ENCODE measurements at regions not wholly inside any gene's neighbourhood (a gene's known extent, or its start where the extent isn't known, plus 50 kb on each side); places are given as distances from the start of the nearest gene placed in this dataset.
"Not testable (repeated sequence)": the region's sequence is repeated elsewhere in the genome, so short reads cannot be mapped to it uniquely, and the experiment has no call there.

GRCh38 chr17:27206447-27206846 is 87.5 kb upstream of the WSB1 start:
- H3K27me3 ChIP-seq (ENCODE audit: control insufficient read depth, insufficient read depth, low read length) = no peaks in the 10 kb centered on the region
- no peaks in the 10 kb centered on the region for H3K4me1 ChIP-seq (ENCODE audit: control insufficient read depth, insufficient read depth, low read length)
- no peak overlapping the region for H3K9ac ChIP-seq (ENCODE audit: low read length)
- no peak overlapping the region for H3K27ac ChIP-seq (ENCODE audit: low read depth, low read length)
- H3K4me3 ChIP-seq (ENCODE audit: low read length) = no peak overlapping the region
- H3K36me3 ChIP-seq (ENCODE audit: control insufficient read depth, insufficient read depth, low read length) = no peaks in the 10 kb centered on the region

- no peak overlapping the region for H3K4me3 ChIP-seq (ENCODE audit: low read length)
- no peaks in the 10 kb centered on the region for H3K36me3 ChIP-seq (ENCODE audit: control insufficient read depth, insufficient read depth, low read length)
- H3K27me3 ChIP-seq (ENCODE audit: control insufficient read depth, insufficient read depth, low read length) = no peaks in the 10 kb centered on the region
- no peak overlapping the region for H3K27ac ChIP-seq (ENCODE audit: low read depth, low read length)
- H3K4me1 ChIP-seq (ENCODE audit: control insufficient read depth, insufficient read depth, low read length) = no peaks in the 10 kb centered on the region
- no peak overlapping the region for H3K9ac ChIP-seq (ENCODE audit: low read length)
Observed at GRCh38 chr17:27207073-27207513, 86.8 kb upstream of the WSB1 start.

- H3K36me3 ChIP-seq (ENCODE audit: control insufficient read depth, insufficient read depth, low read length); H3K4me1 ChIP-seq (ENCODE audit: control insufficient read depth, insufficient read depth, low read length): not testable (repeated sequence)
Observed at GRCh38 chr17:27208370-27208769, 85.5 kb upstream of the WSB1 start.

GRCh38 chr17:27209316-27209715 is 84.6 kb upstream of the WSB1 start:
- Histone ChIP-seq H3K27ac (ENCODE audit: low read depth, low read length) (no peak overlapping the region), H3K4me1 (ENCODE audit: control insufficient read depth, insufficient read depth, low read length) (no peaks in the 10 kb centered on the region), H3K4me3 (ENCODE audit: low read length) (no peak overlapping the region), H3K27me3 (ENCODE audit: control insufficient read depth, insufficient read depth, low read length) (no peaks in the 10 kb centered on the region), H3K9ac (ENCODE audit: low read length) (no peak overlapping the region), H3K36me3 (ENCODE audit: control insufficient read depth, insufficient read depth, low read length) (no peaks in the 10 kb centered on the region)

More at GRCh38 chr17:27208370-27208769, 85.5 kb upstream of the WSB1 start:
- H3K4me3 ChIP-seq (ENCODE audit: low read length); H3K27me3 ChIP-seq (ENCODE audit: control insufficient read depth, insufficient read depth, low read length); H3K9ac ChIP-seq (ENCODE audit: low read length); H3K27ac ChIP-seq (ENCODE audit: low read depth, low read length): not testable (repeated sequence)

- not testable (repeated sequence) for H3K27me3 ChIP-seq (ENCODE audit: control insufficient read depth, insufficient read depth, low read length); H3K27ac ChIP-seq (ENCODE audit: low read depth, low read length); H3K36me3 ChIP-seq (ENCODE audit: control insufficient read depth, insufficient read depth, low read length); H3K9ac ChIP-seq (ENCODE audit: low read length); H3K4me3 ChIP-seq (ENCODE audit: low read length); H3K4me1 ChIP-seq (ENCODE audit: control insufficient read depth, insufficient read depth, low read length)
Observed at GRCh38 chr17:27210809-27211208, 83.1 kb upstream of the WSB1 start.

GRCh38 chr17:27216836-27217235 is 77.1 kb upstream of the WSB1 start:
- H3K4me3 ChIP-seq (ENCODE audit: low read length) = no peak overlapping the region
- no peak overlapping the region for H3K9ac ChIP-seq (ENCODE audit: low read length)
- no peak overlapping the region for H3K27ac ChIP-seq (ENCODE audit: low read depth, low read length)
- no peaks in the 10 kb centered on the region for H3K36me3 ChIP-seq (ENCODE audit: control insufficient read depth, insufficient read depth, low read length)
- no peaks in the 10 kb centered on the region for H3K4me1 ChIP-seq (ENCODE audit: control insufficient read depth, insufficient read depth, low read length)
- H3K27me3 ChIP-seq (ENCODE audit: control insufficient read depth, insufficient read depth, low read length) = no peaks in the 10 kb centered on the region

- no peak overlapping the region for H3K4me3 ChIP-seq (ENCODE audit: low read length)
- H3K9ac ChIP-seq (ENCODE audit: low read length) = no peak overlapping the region
- no peaks in the 10 kb centered on the region for H3K27me3 ChIP-seq (ENCODE audit: control insufficient read depth, insufficient read depth, low read length)
- no peaks in the 10 kb centered on the region for H3K4me1 ChIP-seq (ENCODE audit: control insufficient read depth, insufficient read depth, low read length)
- H3K27ac ChIP-seq (ENCODE audit: low read depth, low read length) = no peak overlapping the region
- H3K36me3 ChIP-seq (ENCODE audit: control insufficient read depth, insufficient read depth, low read length) = no peaks in the 10 kb centered on the region
Observed at GRCh38 chr17:27217631-27218030, 76.3 kb upstream of the WSB1 start.

GRCh38 chr17:27218041-27218440 is 75.9 kb upstream of the WSB1 start:
- H3K9ac ChIP-seq (ENCODE audit: low read length) = no peak overlapping the region
- no peaks in the 10 kb centered on the region for H3K27me3 ChIP-seq (ENCODE audit: control insufficient read depth, insufficient read depth, low read length)
- H3K4me1 ChIP-seq (ENCODE audit: control insufficient read depth, insufficient read depth, low read length) = no peaks in the 10 kb centered on the region
- H3K36me3 ChIP-seq (ENCODE audit: control insufficient read depth, insufficient read depth, low read length) = no peaks in the 10 kb centered on the region
- no peak overlapping the region for H3K4me3 ChIP-seq (ENCODE audit: low read length)
- no peak overlapping the region for H3K27ac ChIP-seq (ENCODE audit: low read depth, low read length)

GRCh38 chr17:27218719-27219488 is 75.0 kb upstream of the WSB1 start:
- Histone ChIP-seq H3K9ac (ENCODE audit: low read length) (no peak overlapping the region), H3K27ac (ENCODE audit: low read depth, low read length) (no peak overlapping the region), H3K27me3 (ENCODE audit: control insufficient read depth, insufficient read depth, low read length) (no peaks in the 10 kb centered on the region), H3K4me3 (ENCODE audit: low read length) (no peak overlapping the region), H3K36me3 (ENCODE audit: control insufficient read depth, insufficient read depth, low read length) (no peaks in the 10 kb centered on the region), H3K4me1 (ENCODE audit: control insufficient read depth, insufficient read depth, low read length) (no peaks in the 10 kb centered on the region)

GRCh38 chr17:27222515-27222914 is 71.4 kb upstream of the WSB1 start:
- Histone ChIP-seq H3K4me3 (ENCODE audit: low read length) (no peak overlapping the region), H3K9ac (ENCODE audit: low read length) (no peak overlapping the region), H3K4me1 (ENCODE audit: control insufficient read depth, insufficient read depth, low read length) (no peaks in the 10 kb centered on the region), H3K36me3 (ENCODE audit: control insufficient read depth, insufficient read depth, low read length) (no peaks in the 10 kb centered on the region), H3K27me3 (ENCODE audit: control insufficient read depth, insufficient read depth, low read length) (no peaks in the 10 kb centered on the region), H3K27ac (ENCODE audit: low read depth, low read length) (no peak overlapping the region)

GRCh38 chr17:27224526-27225315 is 69.2 kb upstream of the WSB1 start:
- Histone ChIP-seq H3K9ac (ENCODE audit: low read length) (no peak overlapping the region), H3K36me3 (ENCODE audit: control insufficient read depth, insufficient read depth, low read length) (no peaks in the 10 kb centered on the region), H3K27me3 (ENCODE audit: control insufficient read depth, insufficient read depth, low read length) (no peaks in the 10 kb centered on the region), H3K4me1 (ENCODE audit: control insufficient read depth, insufficient read depth, low read length) (no peaks in the 10 kb centered on the region), H3K4me3 (ENCODE audit: low read length) (no peak overlapping the region), H3K27ac (ENCODE audit: low read depth, low read length) (no peak overlapping the region)

- H3K27me3 ChIP-seq (ENCODE audit: control insufficient read depth, insufficient read depth, low read length) = no peaks in the 10 kb centered on the region
- H3K4me3 ChIP-seq (ENCODE audit: low read length) = no peak overlapping the region
- H3K36me3 ChIP-seq (ENCODE audit: control insufficient read depth, insufficient read depth, low read length) = no peaks in the 10 kb centered on the region
- H3K4me1 ChIP-seq (ENCODE audit: control insufficient read depth, insufficient read depth, low read length) = no peaks in the 10 kb centered on the region
- H3K27ac ChIP-seq (ENCODE audit: low read depth, low read length) = no peak overlapping the region
- no peak overlapping the region for H3K9ac ChIP-seq (ENCODE audit: low read length)
Observed at GRCh38 chr17:27226611-27227230, 67.2 kb upstream of the WSB1 start.
